HEK293 (cell line): ENCODE measurements at regions not wholly inside any gene's neighbourhood (a gene's known extent, or its start where the extent isn't known, plus 50 kb on each side); places are given as distances from the start of the nearest gene placed in this dataset.

ENCODE experiments used
- BCL11A ChIP-seq: fragments of 450-650 bp; formaldehyde crosslinking; IDR thresholded peaks from 2 replicates; pipeline ENCODE4 v1.5.1; 2016; ENCODE audit warnings: low read depth, missing biosample characterization, missing genetic modification characterization
- REST ChIP-seq: fragments of 450-650 bp; formaldehyde crosslinking; IDR thresholded peaks from 2 replicates; pipeline ENCODE4 v1.5.1; 2016; ENCODE audit warnings: missing biosample characterization, missing genetic modification characterization
- ZNF202 ChIP-seq: fragments of 450-650 bp; formaldehyde crosslinking; IDR thresholded peaks from 2 replicates; pipeline ENCODE4 v1.5.1; 2016; ENCODE audit warnings: missing biosample characterization, missing genetic modification characterization, borderline replicate concordance
- TF ChIP-seq, protein P1 (sequence below): fragments of 450-650 bp; formaldehyde crosslinking; IDR thresholded peaks from 2 replicates; pipeline ENCODE4 v1.5.1; 2016; ENCODE audit warnings: missing biosample characterization, missing genetic modification characterization

- TF ChIP-seq, protein P1, sequence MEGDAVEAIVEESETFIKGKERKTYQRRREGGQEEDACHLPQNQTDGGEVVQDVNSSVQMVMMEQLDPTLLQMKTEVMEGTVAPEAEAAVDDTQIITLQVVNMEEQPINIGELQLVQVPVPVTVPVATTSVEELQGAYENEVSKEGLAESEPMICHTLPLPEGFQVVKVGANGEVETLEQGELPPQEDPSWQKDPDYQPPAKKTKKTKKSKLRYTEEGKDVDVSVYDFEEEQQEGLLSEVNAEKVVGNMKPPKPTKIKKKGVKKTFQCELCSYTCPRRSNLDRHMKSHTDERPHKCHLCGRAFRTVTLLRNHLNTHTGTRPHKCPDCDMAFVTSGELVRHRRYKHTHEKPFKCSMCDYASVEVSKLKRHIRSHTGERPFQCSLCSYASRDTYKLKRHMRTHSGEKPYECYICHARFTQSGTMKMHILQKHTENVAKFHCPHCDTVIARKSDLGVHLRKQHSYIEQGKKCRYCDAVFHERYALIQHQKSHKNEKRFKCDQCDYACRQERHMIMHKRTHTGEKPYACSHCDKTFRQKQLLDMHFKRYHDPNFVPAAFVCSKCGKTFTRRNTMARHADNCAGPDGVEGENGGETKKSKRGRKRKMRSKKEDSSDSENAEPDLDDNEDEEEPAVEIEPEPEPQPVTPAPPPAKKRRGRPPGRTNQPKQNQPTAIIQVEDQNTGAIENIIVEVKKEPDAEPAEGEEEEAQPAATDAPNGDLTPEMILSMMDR: no peak
- TF ChIP-seq REST (tag by site-specific recombination): no peak
- no peak for TF ChIP-seq ZNF202 (tag by site-specific recombination)
- TF ChIP-seq BCL11A: no peak
Measured at GRCh38 chr1:232689711-232690110, 59.8 kb upstream of the SIPA1L2 start.
